Body of pancreas (tissue), 4 donors: ENCODE measurements at regions not wholly inside any gene's neighbourhood (a gene's known extent, or its start where the extent isn't known, plus 50 kb on each side); places are given as distances from the start of the nearest gene placed in this dataset.

Experiments used
- ATAC-seq: fragments of 150-250 bp; one replicate; pipeline ENCODE4 v1.9.1; 2016
- DNase-seq, 4 donors: peaks; one replicate each; pipeline ENCODE4 v3.0.0-alpha.2; 2019
- H3K27ac ChIP-seq, 4 donors: fragments of 200-600 bp; sonication (generic); 1 replicate in 3 of 4; 2 replicates in 1 of 4; pipeline versions ENCODE4 v1.5.1 to v1.6.1; 2016 to 2019; ENCODE audit warnings: mild to moderate bottlenecking in 1 of 4, mixed read lengths in 1 of 4, moderate library complexity in 1 of 4
- H3K27me3 ChIP-seq, 2 donors: fragments of 200-600 bp; sonication (generic); one replicate each; pipeline ENCODE4 v1.6.0; 2016; ENCODE audit warnings: mild to moderate bottlenecking in 1 of 2
- H3K36me3 ChIP-seq, 2 donors: fragments of 200-600 bp; sonication (generic); replicated peaks in 1 of 2; 2 replicates each; pipeline ENCODE4 v1.5.1; 2016; ENCODE audit warnings: low read depth in 2 of 2; ENCODE audit not compliant: insufficient read depth in 1 of 2
- H3K4me1 ChIP-seq: fragments of 200-600 bp; sonication (generic); one replicate; pipeline ENCODE4 v1.6.0; 2016
- H3K4me3 ChIP-seq, 2 donors: fragments of 200-600 bp; sonication (generic); 1 replicate in 1 of 2; 2 replicates in 1 of 2; pipeline ENCODE4 v1.5.1; 2016 to 2019
- H3K9me3 ChIP-seq, 3 donors: fragments of 200-600 bp; sonication (generic); 1 replicate in 2 of 3; 2 replicates in 1 of 3; pipeline ENCODE4 v1.5.1; 2016
- CTCF ChIP-seq, 7 experiments: fragments of 450-650 bp in 4 of 7; fragments of 200-600 bp in 3 of 7; sonication (generic) in 3 of 7; IDR thresholded peaks; one replicate each; pipeline ENCODE4 v1.5.1; 2016 to 2019; ENCODE audit warnings: antibody characterized with exemption in 7 of 7
- POLR2A ChIP-seq, 3 donors: fragments of 450-650 bp; IDR thresholded peaks; one replicate each; pipeline ENCODE4 v1.6.1; 2016; ENCODE audit warnings: antibody characterized with exemption in 3 of 3, mild to moderate bottlenecking in 2 of 3
- WGBS, 2 donors: methylation state at CpG; one replicate each; pipeline ENCODE4 v1.1.5; 2017; 5-methylcytosine and 5-hydroxymethylcytosine counted together
- intact Hi-C: fragments of 100-400 bp; cut with DNase I; formaldehyde crosslinking; loops from one replicate; pipeline ENCODE4 v1.15.1; 2023

DNA sequence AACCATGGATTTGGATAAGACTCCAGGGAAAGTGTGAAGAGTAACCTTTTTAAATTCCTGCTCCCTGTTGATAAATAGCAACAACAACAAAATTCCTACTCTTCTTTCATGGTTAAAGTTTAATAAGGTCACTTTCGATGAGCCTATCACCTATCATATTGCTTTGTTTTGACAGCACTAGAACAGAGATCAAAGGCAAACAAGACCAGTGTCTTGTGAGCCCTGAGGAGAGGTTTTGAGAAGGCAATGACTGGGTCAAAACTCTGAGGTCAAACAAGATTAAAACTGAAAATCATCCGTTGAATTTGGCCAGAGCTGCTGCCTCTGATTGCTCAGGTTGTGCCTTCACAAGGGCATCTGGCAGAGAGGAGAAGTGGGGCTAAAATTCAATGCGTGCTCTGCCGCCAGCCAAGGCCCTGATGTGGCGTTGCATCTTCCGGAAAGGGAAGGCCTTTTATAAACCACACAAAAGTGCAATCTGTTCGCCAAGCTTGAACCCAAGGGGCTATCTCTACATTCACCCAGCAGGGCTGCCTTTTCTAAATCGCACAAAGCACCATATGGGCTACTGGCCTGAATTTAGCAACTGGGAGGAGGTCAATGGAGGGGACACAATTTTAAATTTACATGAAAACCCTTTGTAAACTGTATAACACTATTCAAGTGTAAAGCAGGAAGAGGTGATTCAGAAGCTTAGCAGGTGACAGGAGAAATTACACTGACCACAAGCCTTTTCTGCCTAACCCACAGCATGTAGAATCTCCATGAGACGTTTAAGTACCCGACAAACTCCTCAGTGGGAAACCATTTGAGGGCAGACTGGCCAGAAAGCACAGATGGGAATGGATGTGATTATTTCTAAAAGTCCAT is 140.8 kb downstream of the DAD1 start:
- H3K36me3 ChIP-seq: no peaks in the 10 kb centered on the region
- 73 to 86% methylated on average over 10 of the region's 10 CpGs for WGBS, 2 donors
- DNase-seq: no peak
- H3K9me3 ChIP-seq: no peaks in the 10 kb centered on the region
- no peak for TF ChIP-seq POLR2A (IDR thresholded peaks at IDR 0.05)
- no peak for TF ChIP-seq CTCF (IDR thresholded peaks at IDR 0.05)
- H3K4me1 ChIP-seq: no peaks in the 10 kb centered on the region
- no peaks in the 10 kb centered on the region for H3K27me3 ChIP-seq
- no peak overlapping the region for H3K4me3 ChIP-seq
- no peak for ATAC-seq
- no peak overlapping the region for H3K27ac ChIP-seq
- intact Hi-C loops: no loop called here

- Histone ChIP-seq H3K27me3 (no peaks in the 10 kb centered on the region), H3K4me1 (no peaks in the 10 kb centered on the region), H3K36me3 (no peaks in the 10 kb centered on the region), H3K4me3 (no peak overlapping the region), H3K9me3 (no peaks in the 10 kb centered on the region), H3K27ac (no peak overlapping the region)
- intact Hi-C loops: no loop called here
- ATAC-seq (no peak), DNase-seq (no peak)
- TF ChIP-seq CTCF (IDR thresholded peaks at IDR 0.05): no peak
- no peak for TF ChIP-seq POLR2A (IDR thresholded peaks at IDR 0.05)
- WGBS, 2 donors: 71 to 76% methylated on average over 3 of the region's 3 CpGs
These were observed 150.3 kb downstream of the DAD1 start for GRCh38 chr14:22438742-22439141.

DNA sequence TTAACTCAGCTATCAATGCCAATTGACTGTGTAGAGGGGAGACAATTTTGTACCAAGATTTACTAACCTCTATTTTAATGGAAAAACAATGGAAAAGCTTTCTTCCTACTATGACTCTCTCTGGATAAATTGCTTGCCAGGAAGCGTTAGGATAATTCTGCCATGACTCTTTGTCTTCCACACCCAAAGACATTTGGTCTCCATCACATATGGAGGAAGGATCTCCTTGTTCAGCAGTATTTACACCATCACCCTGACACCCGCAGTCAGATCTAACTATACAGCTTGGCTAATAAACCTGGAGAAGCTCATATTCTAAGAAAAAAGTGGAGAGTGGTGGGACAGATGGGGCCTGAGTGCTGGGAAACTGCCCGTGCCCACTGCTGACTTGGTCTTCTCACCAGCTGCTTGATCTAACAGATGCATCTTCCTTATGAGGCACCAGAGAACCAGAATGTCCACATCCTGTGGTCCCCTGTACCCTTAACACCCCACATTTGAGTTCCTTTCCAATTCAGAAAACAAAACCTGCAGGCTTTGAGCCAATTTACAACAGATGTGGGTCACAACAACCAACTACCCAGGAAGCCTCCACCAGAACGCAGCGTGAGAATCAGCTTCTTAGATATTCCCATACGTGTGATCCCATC is 154.0 kb downstream of the DAD1 start:
- DNase-seq (no peak), ATAC-seq (no peak)
- 91 to 96% methylated on average over 6 of the region's 6 CpGs for WGBS, 2 donors
- intact Hi-C loops: no loop called here
- no peak overlapping the region for H3K4me3 ChIP-seq
- H3K36me3 ChIP-seq: no peaks in the 10 kb centered on the region
- no peaks in the 10 kb centered on the region for H3K27me3 ChIP-seq
- H3K9me3 ChIP-seq: no peaks in the 10 kb centered on the region
- H3K27ac ChIP-seq: no peak overlapping the region
- peaks cover 19% of the 10 kb centered on the region for H3K4me1 ChIP-seq
- TF ChIP-seq POLR2A (IDR thresholded peaks at IDR 0.05) (no peak), CTCF (IDR thresholded peaks at IDR 0.05) (no peak)

GRCh38 chr14:22434030-22434429 is 155.0 kb downstream of the DAD1 start:
- Histone ChIP-seq H3K4me3 (no peak overlapping the region), H3K9me3 (no peaks in the 10 kb centered on the region), H3K27me3 (no peaks in the 10 kb centered on the region), H3K27ac (no peak overlapping the region), H3K36me3 (no peaks in the 10 kb centered on the region), H3K4me1 (peaks cover 19% of the 10 kb centered on the region)
- ATAC-seq: no peak
- WGBS, 2 donors: 81 to 90% methylated on average over 4 of the region's 4 CpGs
- TF ChIP-seq POLR2A (IDR thresholded peaks at IDR 0.05) (no peak), CTCF (IDR thresholded peaks at IDR 0.05) (no peak)
- DNase-seq: no peak
- intact Hi-C loops: no loop called here
